ENCODE measurements at regions not wholly inside any gene's neighbourhood (a gene's known extent, or its start where the extent isn't known, plus 50 kb on each side); places are given as distances from the start of the nearest gene placed in this dataset.

- TF ChIP-seq POLR2A (IDR thresholded peaks at IDR 0.05; ENCODE audit: low read depth, low read length), result no peak
- no peak for TF ChIP-seq TAF1 (IDR thresholded peaks at IDR 0.05; ENCODE audit: borderline replicate concordance, low read depth, low read length)
Measured at GRCh38 chr13:75025956-75026355, 456.0 kb downstream of the TBC1D4 start.
